HEK293T (cell line): ENCODE measurements at regions not wholly inside any gene's neighbourhood (a gene's known extent, or its start where the extent isn't known, plus 50 kb on each side); places are given as distances from the start of the nearest gene placed in this dataset.

Experiments
- BHLHE40 ChIP-seq: fragments of 450-650 bp; IDR thresholded peaks from 2 replicates; pipeline ENCODE4 v1.6.1; 2016; ENCODE audit warnings: mild to moderate bottlenecking, moderate library complexity, borderline replicate concordance
- ELF4 ChIP-seq: fragments of 450-650 bp; IDR thresholded peaks from 2 replicates; pipeline ENCODE4 v1.6.1; 2017; ENCODE audit warnings: antibody characterized with exemption
- FOXA1 ChIP-seq: fragments of 450-650 bp; IDR thresholded peaks from 2 replicates; pipeline ENCODE4 v1.6.1; 2016; ENCODE audit warnings: mild to moderate bottlenecking
- FOXM1 ChIP-seq: fragments of 450-650 bp; IDR thresholded peaks from 2 replicates; pipeline ENCODE4 v1.6.1; 2017; ENCODE audit warnings: mild to moderate bottlenecking, borderline replicate concordance
- HDGF ChIP-seq: fragments of 450-650 bp; IDR thresholded peaks from 2 replicates; pipeline ENCODE4 v1.6.1; 2017; ENCODE audit warnings: antibody characterized with exemption, borderline replicate concordance
- NFRKB ChIP-seq: fragments of 450-650 bp; IDR thresholded peaks from 2 replicates; pipeline ENCODE4 v1.6.1; 2016; ENCODE audit warnings: mild to moderate bottlenecking, moderate library complexity
- SUZ12 ChIP-seq: fragments of 450-650 bp; IDR thresholded peaks from 2 replicates; pipeline ENCODE4 v1.6.1; 2016; ENCODE audit warnings: mild to moderate bottlenecking

DNA sequence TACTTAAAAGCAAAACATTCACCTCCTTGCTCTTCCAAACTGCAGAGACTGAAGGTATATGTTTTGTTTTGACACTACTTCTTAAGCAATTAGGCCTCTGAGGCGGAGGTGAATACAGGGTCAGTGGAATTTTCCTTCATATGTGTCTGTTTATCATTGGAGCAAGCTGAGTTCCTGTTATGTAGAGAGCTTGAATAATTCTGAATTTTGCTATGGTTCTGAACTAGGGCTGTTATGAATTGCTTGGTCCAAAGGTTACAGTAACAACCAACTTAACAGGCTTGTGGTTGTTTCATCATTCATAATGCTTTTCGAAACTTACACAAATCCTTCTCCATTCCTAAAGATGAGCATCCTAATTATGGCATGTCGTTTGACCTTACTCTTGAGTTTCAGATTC lies 444.6 kb upstream of the MEF2C start:
- no peak for TF ChIP-seq ELF4
- no peak for TF ChIP-seq BHLHE40
- no peak for TF ChIP-seq NFRKB
- TF ChIP-seq HDGF, result no peak
- no peak for TF ChIP-seq SUZ12
- no peak for TF ChIP-seq FOXM1
- TF ChIP-seq FOXA1, result no peak
